GM21381 (cell line): ENCODE measurements at regions not wholly inside any gene's neighbourhood (a gene's known extent, or its start where the extent isn't known, plus 50 kb on each side); places are given as distances from the start of the nearest gene placed in this dataset.

ENCODE experiments used
- ATAC-seq: cut with Tn5 transposase; IDR thresholded peaks from one replicate; pipeline ENCODE4 v1.9.1; 2021; ENCODE audit warnings: mild to moderate bottlenecking, moderate library complexity; ENCODE audit not compliant: unreplicated experiment

DNA sequence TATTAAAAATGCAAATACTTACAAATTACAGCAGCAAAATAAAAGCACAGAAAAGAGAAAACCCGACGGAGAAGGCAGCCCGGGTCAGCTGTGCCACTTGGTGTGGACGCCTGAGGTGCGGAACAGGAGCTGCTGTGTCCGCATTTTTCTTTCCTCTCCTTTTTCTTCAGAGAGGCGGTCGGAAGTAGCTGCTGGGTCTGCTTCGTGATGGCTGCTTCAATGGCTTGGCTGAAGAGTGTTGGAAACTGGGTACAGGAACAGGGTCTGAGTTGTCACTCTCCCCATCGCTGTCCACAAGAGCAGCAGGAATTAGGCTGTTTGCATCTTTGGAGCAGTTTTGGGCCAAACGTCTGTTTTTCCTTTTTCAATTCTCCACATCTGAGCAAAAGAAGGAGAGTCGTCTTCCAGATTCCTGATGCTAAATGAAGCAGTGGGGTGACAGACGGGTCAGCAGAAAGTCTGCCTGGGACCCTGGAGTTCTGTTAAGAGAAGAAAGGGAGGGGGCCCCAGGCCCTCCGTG, 53.5 kb upstream of the ARL8B start:
- no peak for ATAC-seq

DNA sequence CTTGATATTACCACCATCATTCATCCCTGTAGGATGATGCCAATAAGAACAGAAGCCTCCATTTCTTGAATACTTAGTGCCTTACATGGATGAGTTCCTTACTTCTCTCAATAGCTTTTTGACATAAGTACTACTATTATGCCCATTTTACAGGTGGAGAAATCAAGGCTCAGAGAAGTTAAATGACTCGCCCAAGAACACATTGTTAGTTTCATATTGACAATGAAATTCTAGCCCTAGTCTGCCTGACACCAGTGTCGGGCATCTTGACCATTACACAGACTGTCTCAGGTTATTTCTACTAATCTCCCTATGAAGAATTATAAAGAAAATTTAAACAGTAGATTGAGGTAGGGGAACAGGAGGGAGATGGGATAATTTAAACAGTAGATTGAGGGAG, 52.5 kb upstream of the ARL8B start:
- ATAC-seq, result no peak

DNA sequence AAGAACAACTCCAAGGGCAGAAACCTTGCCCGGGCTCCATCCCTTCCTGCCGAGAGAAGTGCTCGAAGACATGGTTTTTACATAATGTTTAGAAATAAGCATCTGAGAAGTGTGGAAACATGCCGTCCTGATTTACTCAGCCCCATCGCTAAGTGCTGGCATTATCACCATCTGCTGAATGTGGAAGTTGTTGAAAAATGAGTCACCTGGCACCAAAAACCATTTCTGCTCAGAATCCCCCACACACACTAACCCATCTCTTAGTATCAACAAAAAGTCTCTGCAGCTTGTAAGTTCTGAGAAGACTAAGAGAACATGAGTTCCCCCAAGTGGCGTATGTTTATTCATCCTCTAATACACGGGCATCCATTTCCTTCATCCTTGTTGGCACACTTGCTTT, 51.0 kb upstream of the ARL8B start:
- ATAC-seq, result no peak

DNA sequence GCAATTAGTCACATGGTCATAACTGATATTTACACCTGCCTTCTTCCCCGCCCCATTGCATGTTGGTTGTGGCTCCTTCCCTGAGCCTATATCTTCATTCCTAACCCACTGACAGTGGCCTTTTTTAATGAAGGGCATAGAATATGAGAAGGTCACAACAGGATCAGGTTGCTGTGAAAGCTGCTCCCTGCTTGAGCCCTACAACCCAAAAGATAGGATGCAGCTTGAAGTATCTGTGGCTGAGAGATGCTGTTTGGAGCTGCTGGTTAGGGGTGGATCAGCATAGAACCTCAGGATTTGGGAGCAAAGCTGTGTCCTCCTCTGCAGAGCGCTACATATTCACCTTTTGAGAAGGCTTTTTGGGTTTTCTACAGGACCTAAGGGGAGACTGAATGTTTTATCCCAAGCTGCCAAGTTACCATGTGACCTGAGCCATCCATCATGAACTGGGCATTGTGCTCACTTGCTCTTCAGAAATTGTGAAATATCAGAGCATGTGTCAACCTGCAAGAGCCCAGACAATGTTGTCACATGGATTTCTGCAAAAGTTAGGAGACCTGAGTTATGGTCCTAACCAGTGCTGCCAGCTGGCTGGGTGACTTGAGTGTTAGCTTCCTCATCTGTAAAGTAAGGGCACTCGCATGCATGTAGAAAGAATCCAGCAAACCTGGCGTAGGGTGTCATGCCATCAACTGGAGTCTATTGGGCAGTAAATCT, 49.8 kb upstream of the ARL8B start:
- no peak for ATAC-seq
